ENCODE measurements at regions not wholly inside any gene's neighbourhood (a gene's known extent, or its start where the extent isn't known, plus 50 kb on each side); places are given as distances from the start of the nearest gene placed in this dataset.
"Not testable (repeated sequence)": the region's sequence is repeated elsewhere in the genome, so short reads cannot be mapped to it uniquely, and the experiment has no call there.

GRCh38 chr3:75883719-75884118, 98.4 kb upstream of the ZNF717 start:
- H4K5ac ChIP-seq (ENCODE audit: insufficient read length, low read depth, low read length); H3K9me3 ChIP-seq (ENCODE audit: insufficient read depth in 2 of 2, low read depth in 1 of 2, low read length in 1 of 2); H3K4me1 ChIP-seq (replicated peaks in 1 of 4; ENCODE audit: control insufficient read depth in 3 of 4, insufficient read depth in 4 of 4, low read length in 3 of 4); H3K56ac ChIP-seq (replicated peaks; ENCODE audit: insufficient read length, low read depth, low read length); H3K79me1 ChIP-seq (ENCODE audit: low read depth, low read length); H2AFZ ChIP-seq (ENCODE audit: low read length); H3K14ac ChIP-seq (ENCODE audit: insufficient read length); H3K23ac ChIP-seq (ENCODE audit: insufficient read length); H3K23me2 ChIP-seq (ENCODE audit: low read depth, low read length); POLR2A ChIA-PET (ENCODE audit: partially characterized antibody); H2AK5ac ChIP-seq (ENCODE audit: low read depth, low read length); H2BK5ac ChIP-seq (ENCODE audit: low read depth, low read length); H2BK120ac ChIP-seq (replicated peaks; ENCODE audit: low read depth, low read length); H3K4me3 ChIP-seq (ENCODE audit: extremely low read depth in 1 of 4, insufficient read depth in 2 of 4, low read depth in 3 of 4, low read length in 4 of 4); H3K4me2 ChIP-seq (ENCODE audit: insufficient read depth in 1 of 2, low read depth in 2 of 2, low read length in 2 of 2); H4K20me1 ChIP-seq (replicated peaks in 1 of 2; ENCODE audit: control insufficient read depth in 1 of 2, insufficient read depth in 2 of 2, low read length in 2 of 2); H3K79me2 ChIP-seq (ENCODE audit: control insufficient read depth in 1 of 2, insufficient read depth in 2 of 2, low read length in 2 of 2); H4K91ac ChIP-seq (replicated peaks; ENCODE audit: insufficient read length, low read length); H3K9ac ChIP-seq (replicated peaks in 1 of 4; ENCODE audit: extremely low read depth in 1 of 4, low read depth in 3 of 4, low read length in 3 of 4); H2BK15ac ChIP-seq (ENCODE audit: low read length); H3K27ac ChIP-seq (ENCODE audit: low read depth, low read length); H4K8ac ChIP-seq (ENCODE audit: extremely low read depth, insufficient read depth, low read length); H3K27me3 ChIP-seq (replicated peaks in 1 of 4; ENCODE audit: control insufficient read depth in 3 of 4, extremely low read depth in 1 of 4, insufficient read depth in 3 of 4, low read length in 3 of 4); FAIRE-seq; H2BK20ac ChIP-seq (ENCODE audit: low read length); H2BK12ac ChIP-seq (ENCODE audit: low read depth, low read length); H3K36me3 ChIP-seq (ENCODE audit: control insufficient read depth in 2 of 4, insufficient read depth in 4 of 4, low read length in 3 of 4); DNase-seq (ENCODE audit: low read depth in 1 of 2, low spot score in 2 of 2); H3K18ac ChIP-seq (ENCODE audit: extremely low read depth, low read length); H3K4ac ChIP-seq (replicated peaks; ENCODE audit: insufficient read length, low read depth, low read length): not testable (repeated sequence)
- WGBS, 2 experiments (ENCODE audit: extremely low coverage in 1 of 2, insufficient coverage in 1 of 2, insufficient read length in 1 of 2, insufficient replicate concordance in 2 of 2, low coverage in 1 of 2, low lambda C conversion rate in 2 of 2, missing lambda C conversion rate in 1 of 2) = 92% methylated on average over 5 of the region's 5 CpGs; no CpG with 5 or more reads in 1 of the 2 experiments
- CTCF ChIA-PET (ENCODE audit: partially characterized antibody) = interaction anchor here (1.0 to 1.1 kb wide), 2 partner anchors 95 to 223 kb away, joined by 3 read pairs; no protein-coding TSS in a partner anchor

All from H1 (cell line).